ENCODE measurements at regions not wholly inside any gene's neighbourhood (a gene's known extent, or its start where the extent isn't known, plus 50 kb on each side); places are given as distances from the start of the nearest gene placed in this dataset.

DNA sequence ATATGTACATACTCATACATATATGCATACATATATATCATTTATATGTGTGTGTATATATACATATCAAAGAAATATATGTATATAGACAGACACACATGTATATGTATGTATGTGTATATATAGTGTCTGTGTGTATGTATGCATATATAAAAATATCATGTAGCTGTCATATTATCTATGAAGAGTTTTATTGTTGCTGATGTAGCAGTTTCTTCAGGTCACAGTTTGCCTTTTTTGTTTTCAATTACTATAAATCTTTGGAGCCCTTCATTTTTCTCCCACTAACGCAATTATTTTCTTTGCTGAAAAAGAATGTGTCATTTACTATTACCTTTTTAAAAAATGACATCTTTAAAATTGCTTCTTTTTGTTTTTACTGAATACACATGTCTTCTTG is 904.5 kb downstream of the PLA2G4A start:
- TF ChIP-seq EZH2 (IDR thresholded peaks at IDR 0.05; ENCODE audit: insufficient read depth, poor library complexity, severe bottlenecking) (no peak), EZH2phosphoT487 (IDR thresholded peaks at IDR 0.05; ENCODE audit: insufficient read depth, low read depth) (no peak)
